ENCODE measurements at regions not wholly inside any gene's neighbourhood (a gene's known extent, or its start where the extent isn't known, plus 50 kb on each side); places are given as distances from the start of the nearest gene placed in this dataset.

GRCh38 chr11:23288003-23288783, 427.9 kb upstream of the CCDC179 start:
- TF ChIP-seq POLR2A (IDR thresholded peaks at IDR 0.05) (no peak), CTCF (IDR thresholded peaks at IDR 0.05) (no peak)
- intact Hi-C loops (cut with DNase I): no loop called here
- H3K4me3 ChIP-seq: no peak overlapping the region
- H3K27me3 ChIP-seq: no peaks in the 10 kb centered on the region
- peak in 5 of 7 donors; percentile 19 to 62 (median 33) for DNase-seq
- H3K4me1 ChIP-seq (replicated peaks in 1 of 2): no peaks in the 10 kb centered on the region
- WGBS, 4 donors: 0 to 27% (median 14%) methylated on average over 1 of the region's 1 CpG
- no peaks in the 10 kb centered on the region for H3K9me3 ChIP-seq (replicated peaks in 1 of 3)
- no peak overlapping the region for H3K27ac ChIP-seq
- no peaks in the 10 kb centered on the region for H3K36me3 ChIP-seq (replicated peaks in 1 of 2)

DNA sequence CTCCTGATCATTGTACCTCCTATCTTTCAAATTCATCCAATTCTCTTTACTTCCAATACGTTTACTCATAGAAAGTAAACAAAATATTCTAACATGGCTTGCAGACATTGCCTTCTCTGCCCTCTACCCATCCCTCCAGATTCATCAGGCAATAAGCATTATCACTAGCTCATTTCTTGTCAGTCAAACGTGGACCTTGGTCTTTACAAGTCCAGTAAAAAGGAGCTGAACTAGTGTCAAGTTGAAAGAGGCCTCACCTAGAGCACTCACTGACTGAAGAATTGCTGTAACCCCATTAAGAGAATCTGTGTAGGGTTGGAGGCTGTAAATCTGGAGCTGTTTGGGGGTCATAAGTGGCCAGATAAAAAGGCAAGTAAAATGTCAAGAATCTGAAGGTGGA, 435.0 kb upstream of the CCDC179 start:
- Histone ChIP-seq H3K4me1 (replicated peaks in 1 of 2) (no peaks in the 10 kb centered on the region), H3K27ac (no peak overlapping the region), H3K36me3 (replicated peaks in 1 of 2) (no peaks in the 10 kb centered on the region), H3K9me3 (replicated peaks in 1 of 3) (no peaks in the 10 kb centered on the region), H3K27me3 (no peaks in the 10 kb centered on the region), H3K4me3 (no peak overlapping the region)
- TF ChIP-seq CTCF (IDR thresholded peaks at IDR 0.05) (no peak), POLR2A (IDR thresholded peaks at IDR 0.05) (no peak)
- DNase-seq: no peak
- intact Hi-C loops (cut with DNase I): no loop called here
- WGBS, 4 donors: 68 to 85% (median 76%) methylated on average over 2 of the region's 2 CpGs

- no peak overlapping the region for H3K27ac ChIP-seq
- no peaks in the 10 kb centered on the region for H3K36me3 ChIP-seq (replicated peaks in 1 of 2)
- no peaks in the 10 kb centered on the region for H3K27me3 ChIP-seq
- no peaks in the 10 kb centered on the region for H3K9me3 ChIP-seq (replicated peaks in 1 of 3)
- TF ChIP-seq POLR2A (IDR thresholded peaks at IDR 0.05): no peak
- TF ChIP-seq CTCF (IDR thresholded peaks at IDR 0.05): no peak
- no peak for DNase-seq
- no peak overlapping the region for H3K4me3 ChIP-seq
- intact Hi-C loops (cut with DNase I): no loop called here
- 63 to 80% (median 70%) methylated on average over 2 of the region's 2 CpGs for WGBS, 4 donors
- no peaks in the 10 kb centered on the region for H3K4me1 ChIP-seq (replicated peaks in 1 of 2)
Observed at GRCh38 chr11:23308041-23308440, 447.8 kb upstream of the CCDC179 start.

DNA sequence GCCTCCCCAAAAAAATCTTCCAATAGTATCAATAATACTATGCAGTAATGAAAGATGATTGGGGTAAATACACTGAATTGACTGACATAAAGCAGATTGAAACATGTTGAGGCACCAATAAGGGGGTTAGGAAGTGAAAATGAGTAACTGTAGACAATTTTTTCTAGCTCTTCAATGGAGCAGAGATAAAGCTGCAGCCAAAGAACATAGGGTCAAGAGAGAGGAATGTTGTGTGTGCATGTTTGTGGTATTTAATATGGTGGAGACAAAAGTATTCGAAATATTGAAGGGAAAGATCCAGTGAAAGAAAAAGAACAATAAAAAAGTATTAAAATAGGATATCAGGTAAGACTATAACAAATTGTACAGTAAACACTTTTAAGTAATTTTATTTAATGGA, 450.0 kb upstream of the CCDC179 start:
- Histone ChIP-seq H3K4me1 (replicated peaks in 1 of 2) (no peaks in the 10 kb centered on the region), H3K36me3 (replicated peaks in 1 of 2) (no peaks in the 10 kb centered on the region), H3K9me3 (replicated peaks in 1 of 3) (no peaks in the 10 kb centered on the region), H3K27me3 (no peaks in the 10 kb centered on the region), H3K27ac (no peak overlapping the region), H3K4me3 (no peak overlapping the region)
- DNase-seq: no peak
- 88 to 90% (median 89%) methylated on average over 1 of the region's 1 CpG for WGBS, 4 donors
- TF ChIP-seq CTCF (IDR thresholded peaks at IDR 0.05) (no peak), POLR2A (IDR thresholded peaks at IDR 0.05) (no peak)
- intact Hi-C loops (cut with DNase I): no loop called here
